ENCODE measurements at regions not wholly inside any gene's neighbourhood (a gene's known extent, or its start where the extent isn't known, plus 50 kb on each side); places are given as distances from the start of the nearest gene placed in this dataset.

DNA sequence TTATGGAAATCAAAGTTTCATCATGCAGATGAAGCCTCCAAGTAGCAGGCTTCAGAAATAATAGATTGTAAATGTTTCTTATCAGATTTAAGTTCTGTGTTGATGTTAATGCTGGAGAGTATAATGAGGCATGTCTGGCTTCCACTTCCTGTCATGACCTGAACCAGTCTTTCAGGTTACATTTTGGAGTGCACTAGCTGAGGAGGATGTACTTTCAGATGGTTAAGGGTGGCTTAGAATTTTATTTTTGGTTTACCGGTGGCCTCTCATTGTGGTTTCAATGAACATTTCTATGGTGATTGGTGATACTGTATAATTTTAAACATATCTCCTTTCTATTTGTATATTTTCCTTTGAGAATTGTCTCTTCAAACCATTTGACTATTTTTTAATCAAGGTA is 890.4 kb downstream of the SH3BGRL start:
- intact Hi-C loops (cut with micrococcal nuclease): no loop called here
- no peaks in the 10 kb centered on the region for H3K36me3 ChIP-seq (ENCODE audit: control insufficient read depth, insufficient read depth, low read length)
- no peaks in the 10 kb centered on the region for H4K20me1 ChIP-seq (ENCODE audit: insufficient read depth, low read length)
- dilution Hi-C loops (cut with HindIII; ENCODE audit: low sequenced_read_pairs, unreplicated experiment): no loop called here
- H2AK9ac ChIP-seq (replicated peaks; ENCODE audit: low read depth, low read length, poor library complexity): no peak overlapping the region
- no peak overlapping the region for H3K4ac ChIP-seq (ENCODE audit: low read depth, low read length)
- no peak overlapping the region for H4K8ac ChIP-seq (ENCODE audit: low read depth in 2 of 2, low read length in 2 of 2)
- no peaks in the 10 kb centered on the region for H3K27me3 ChIP-seq (ENCODE audit: control insufficient read depth, insufficient read depth, low read length)
- H3K79me1 ChIP-seq (ENCODE audit: low read depth in 1 of 2, low read length in 2 of 2): no peaks in the 10 kb centered on the region
- H2BK20ac ChIP-seq (ENCODE audit: low read depth, low read length): no peak overlapping the region
- H3K4me2 ChIP-seq (ENCODE audit: low read depth, low read length): no peak overlapping the region
- H3K4me1 ChIP-seq (ENCODE audit: control insufficient read depth, insufficient read depth, low read length): no peaks in the 10 kb centered on the region
- in situ Hi-C loops (cut with MboI; ENCODE audit: low sequenced_read_pairs): no loop called here
- H3K9me1 ChIP-seq (ENCODE audit: insufficient read depth, low read length): no peaks in the 10 kb centered on the region
- H3K14ac ChIP-seq (replicated peaks; ENCODE audit: low read depth, low read length): no peak overlapping the region
- H3K9me3 ChIP-seq (ENCODE audit: control insufficient read depth, insufficient read depth, low read length): no peaks in the 10 kb centered on the region
- no peak overlapping the region for H3K23ac ChIP-seq (ENCODE audit: low read depth, low read length)
- no peak overlapping the region for H2BK5ac ChIP-seq (ENCODE audit: low read depth, low read length, poor library complexity, severe bottlenecking)
- ChIA-PET POLR2A (ENCODE audit: unreplicated experiment) (no interaction called here), CTCF (no interaction called here)
- no peak overlapping the region for H2AK5ac ChIP-seq (ENCODE audit: low read depth, low read length)
- no peak overlapping the region for H2BK15ac ChIP-seq (ENCODE audit: low read depth, low read length)
- no peak overlapping the region for H2BK120ac ChIP-seq (ENCODE audit: low read depth, low read length)
- no peak overlapping the region for H3K4me3 ChIP-seq (ENCODE audit: insufficient read depth, low read depth, low read length)
- H4K5ac ChIP-seq (ENCODE audit: low read depth, low read length): no peak overlapping the region
- no peak overlapping the region for H3K18ac ChIP-seq (ENCODE audit: low read depth, low read length)
- no peak overlapping the region for H4K91ac ChIP-seq (ENCODE audit: insufficient read depth, low read depth, low read length)
- H2AFZ ChIP-seq (replicated peaks; ENCODE audit: low read length, poor library complexity): no peak overlapping the region
- WGBS, 2 experiments (ENCODE audit: extremely low coverage in 2 of 2, insufficient read length in 1 of 2): no CpG with 5 or more reads among the region's 1 CpG
- H3K27ac ChIP-seq (ENCODE audit: insufficient read depth, low read length): no peak overlapping the region
- no TSS peak for BruUV-seq (replicated peaks)
- no peak for DNase-seq
- TF ChIP-seq RCOR1 (IDR thresholded peaks at IDR 0.05; ENCODE audit: insufficient replicate concordance, low read length) (no peak), SMC3 (IDR thresholded peaks at IDR 0.05; ENCODE audit: low read depth, low read length) (no peak), MAZ (IDR thresholded peaks at IDR 0.05; ENCODE audit: borderline replicate concordance, low read depth, low read length) (no peak), MAFK (IDR thresholded peaks at IDR 0.05; ENCODE audit: low read depth, low read length) (no peak), RAD21 (IDR thresholded peaks at IDR 0.05; ENCODE audit: low read length) (no peak), CEBPB (IDR thresholded peaks at IDR 0.05; ENCODE audit: low read depth, low read length) (no peak), RFX5 (IDR thresholded peaks at IDR 0.05; ENCODE audit: low read depth, low read length) (no peak), CHD1 (IDR thresholded peaks at IDR 0.05; ENCODE audit: low read depth, low read length) (no peak), BHLHE40 (IDR thresholded peaks at IDR 0.05; ENCODE audit: low read depth, low read length) (no peak), NFE2L2 (IDR thresholded peaks at IDR 0.05; ENCODE audit: low read depth, low read length) (no peak)
- TF ChIP-seq, protein P1, sequence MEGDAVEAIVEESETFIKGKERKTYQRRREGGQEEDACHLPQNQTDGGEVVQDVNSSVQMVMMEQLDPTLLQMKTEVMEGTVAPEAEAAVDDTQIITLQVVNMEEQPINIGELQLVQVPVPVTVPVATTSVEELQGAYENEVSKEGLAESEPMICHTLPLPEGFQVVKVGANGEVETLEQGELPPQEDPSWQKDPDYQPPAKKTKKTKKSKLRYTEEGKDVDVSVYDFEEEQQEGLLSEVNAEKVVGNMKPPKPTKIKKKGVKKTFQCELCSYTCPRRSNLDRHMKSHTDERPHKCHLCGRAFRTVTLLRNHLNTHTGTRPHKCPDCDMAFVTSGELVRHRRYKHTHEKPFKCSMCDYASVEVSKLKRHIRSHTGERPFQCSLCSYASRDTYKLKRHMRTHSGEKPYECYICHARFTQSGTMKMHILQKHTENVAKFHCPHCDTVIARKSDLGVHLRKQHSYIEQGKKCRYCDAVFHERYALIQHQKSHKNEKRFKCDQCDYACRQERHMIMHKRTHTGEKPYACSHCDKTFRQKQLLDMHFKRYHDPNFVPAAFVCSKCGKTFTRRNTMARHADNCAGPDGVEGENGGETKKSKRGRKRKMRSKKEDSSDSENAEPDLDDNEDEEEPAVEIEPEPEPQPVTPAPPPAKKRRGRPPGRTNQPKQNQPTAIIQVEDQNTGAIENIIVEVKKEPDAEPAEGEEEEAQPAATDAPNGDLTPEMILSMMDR (conservative IDR thresholded peaks at IDR 0.05; ENCODE audit: low read depth, low read length): no peak
- no peak overlapping the region for H3K9ac ChIP-seq (ENCODE audit: low read depth, low read length)
- no peak for ATAC-seq (ENCODE audit: low read depth)
- no peak overlapping the region for H3K56ac ChIP-seq (ENCODE audit: extremely low read depth, insufficient read depth, low read length)
